ENCODE measurements at regions not wholly inside any gene's neighbourhood (a gene's known extent, or its start where the extent isn't known, plus 50 kb on each side); places are given as distances from the start of the nearest gene placed in this dataset.

GRCh38 chr6:166774770-166775169 is 147.7 kb upstream of the RPS6KA2 start:
- peaks cover 0 to 5% of the 10 kb centered on the region in 2 donors for H3K4me1 ChIP-seq (ENCODE audit: control insufficient read depth in 2 of 2, insufficient read depth in 2 of 2, low read length in 2 of 2)
- H3K4me2 ChIP-seq (replicated peaks; ENCODE audit: low read depth, low read length, poor library complexity, severe bottlenecking) = no peak overlapping the region
- ChIA-PET CTCF (interaction anchor here (0.5 to 6.3 kb wide), 47 partner anchors 9 to 596 kb away, joined by 3 to 57 read pairs (median 4); partner anchors contain the start of genes CCR6 and UNC93A), POLR2A (interaction anchor here (1.1 kb wide), 1 partner anchor 215 kb away, joined by 3 read pairs; no protein-coding TSS in a partner anchor)
- peaks cover 0 to 14% (median 6%) of the 10 kb centered on the region in 4 experiments for H3K27me3 ChIP-seq (replicated peaks in 1 of 4; ENCODE audit: control extremely low read depth in 1 of 4, control insufficient read depth in 3 of 4, insufficient read depth in 4 of 4, low read length in 3 of 4)
- no peaks in the 10 kb centered on the region for H3K9me3 ChIP-seq (ENCODE audit: control extremely low read depth in 1 of 3, control insufficient read depth in 2 of 3, insufficient read depth in 1 of 3, low read length in 2 of 3)
- ATAC-seq (ENCODE audit: low read depth) (no peak), DNase-seq (no peak)
- no peak overlapping the region for H3K27ac Mint-ChIP-seq
- no peaks in the 10 kb centered on the region for H3K9me3 Mint-ChIP-seq (ENCODE audit: insufficient read depth)
- intact Hi-C loops (cut with micrococcal nuclease) = loop anchor here (1.0 to 5.0 kb wide), 5 partner anchors 24 to 598 kb away; no protein-coding TSS in a partner anchor
- no peak overlapping the region for H2AFZ ChIP-seq (ENCODE audit: insufficient read depth, low read depth, low read length, poor library complexity, severe bottlenecking)
- no peak overlapping the region for H3K4me3 ChIP-seq (ENCODE audit: control extremely low read depth in 1 of 5, extremely low read depth in 1 of 5, insufficient read depth in 1 of 5, low read depth in 2 of 5, low read length in 4 of 5)
- 73% methylated on average over 9 of the region's 12 CpGs for WGBS (ENCODE audit: insufficient coverage)
- H3K4me3 Mint-ChIP-seq = no peak overlapping the region
- H3K9ac ChIP-seq (ENCODE audit: low read length) = no peak overlapping the region
- TF ChIP-seq EZH2 (IDR thresholded peaks at IDR 0.05; ENCODE audit: borderline replicate concordance, insufficient read depth, low read depth, low read length, poor library complexity, severe bottlenecking) (no peak), CTCF (IDR thresholded peaks at IDR 0.05) (no peak)
- no peak overlapping the region for H3K27ac ChIP-seq (ENCODE audit: low read length in 2 of 2)
- no peaks in the 10 kb centered on the region for H3K79me2 ChIP-seq (ENCODE audit: control insufficient read depth, insufficient read depth, low read length)
- no peaks in the 10 kb centered on the region for H4K20me1 ChIP-seq (ENCODE audit: control insufficient read depth, insufficient read depth, low read length, poor library complexity, severe bottlenecking)
- H3K36me3 ChIP-seq (replicated peaks in 1 of 2; ENCODE audit: control extremely low read depth in 1 of 2, control insufficient read depth in 1 of 2, extremely low read depth in 1 of 2, insufficient read depth in 2 of 2, low read length in 1 of 2) = no peaks in the 10 kb centered on the region
- peaks cover 2% of the 10 kb centered on the region for H3K4me1 Mint-ChIP-seq
- peaks cover 14% of the 10 kb centered on the region for H3K27me3 Mint-ChIP-seq

- Histone ChIP-seq H3K4me1 (ENCODE audit: control insufficient read depth in 2 of 2, insufficient read depth in 2 of 2, low read length in 2 of 2) (peaks cover 0 to 5% of the 10 kb centered on the region in 2 donors), H3K9me3 (ENCODE audit: control extremely low read depth in 1 of 3, control insufficient read depth in 2 of 3, insufficient read depth in 1 of 3, low read length in 2 of 3) (no peaks in the 10 kb centered on the region), H2AFZ (ENCODE audit: insufficient read depth, low read depth, low read length, poor library complexity, severe bottlenecking) (no peak overlapping the region), H3K4me3 (ENCODE audit: control extremely low read depth in 1 of 5, extremely low read depth in 1 of 5, insufficient read depth in 1 of 5, low read depth in 2 of 5, low read length in 4 of 5) (no peak overlapping the region), H3K4me2 (replicated peaks; ENCODE audit: low read depth, low read length, poor library complexity, severe bottlenecking) (no peak overlapping the region), H4K20me1 (ENCODE audit: control insufficient read depth, insufficient read depth, low read length, poor library complexity, severe bottlenecking) (no peaks in the 10 kb centered on the region), H3K79me2 (ENCODE audit: control insufficient read depth, insufficient read depth, low read length) (no peaks in the 10 kb centered on the region), H3K36me3 (replicated peaks in 1 of 2; ENCODE audit: control extremely low read depth in 1 of 2, control insufficient read depth in 1 of 2, extremely low read depth in 1 of 2, insufficient read depth in 2 of 2, low read length in 1 of 2) (no peaks in the 10 kb centered on the region), H3K9ac (ENCODE audit: low read length) (no peak overlapping the region), H3K27me3 (replicated peaks in 1 of 4; ENCODE audit: control extremely low read depth in 1 of 4, control insufficient read depth in 3 of 4, insufficient read depth in 4 of 4, low read length in 3 of 4) (peaks cover 0 to 14% (median 6%) of the 10 kb centered on the region in 4 experiments), H3K27ac (ENCODE audit: low read length in 2 of 2) (no peak overlapping the region)
- Mint-ChIP-seq H3K27me3 (peaks cover 14% of the 10 kb centered on the region), H3K9me3 (ENCODE audit: insufficient read depth) (no peaks in the 10 kb centered on the region), H3K4me3 (no peak overlapping the region), H3K4me1 (peaks cover 2% of the 10 kb centered on the region), H3K27ac (no peak overlapping the region)
- ChIA-PET POLR2A (interaction anchor here (1.1 kb wide), 1 partner anchor 216 kb away, joined by 3 read pairs; no protein-coding TSS in a partner anchor), CTCF (interaction anchor here (0.5 to 6.3 kb wide), 25 partner anchors 8 to 597 kb away, joined by 3 to 57 read pairs (median 5); partner anchors contain the start of gene UNC93A)
- WGBS (ENCODE audit: insufficient coverage) = 94% methylated on average over 8 of the region's 8 CpGs
- TF ChIP-seq EZH2 (IDR thresholded peaks at IDR 0.05; ENCODE audit: borderline replicate concordance, insufficient read depth, low read depth, low read length, poor library complexity, severe bottlenecking) (no peak), CTCF (IDR thresholded peaks at IDR 0.05) (no peak)
- ATAC-seq (ENCODE audit: low read depth) (no peak), DNase-seq (no peak)
- intact Hi-C loops (cut with micrococcal nuclease) = loop anchor here (2.0 kb wide), 1 partner anchor 23 kb away; no protein-coding TSS in a partner anchor
These were observed 147.2 kb upstream of the RPS6KA2 start for GRCh38 chr6:166774292-166774691.

All from B cell (primary cell).